NCI-H1417 (cell line): ENCODE measurements at regions not wholly inside any gene's neighbourhood (a gene's known extent, or its start where the extent isn't known, plus 50 kb on each side); places are given as distances from the start of the nearest gene placed in this dataset.
"Not testable (repeated sequence)": the region's sequence is repeated elsewhere in the genome, so short reads cannot be mapped to it uniquely, and the experiment has no call there.

ENCODE experiments used
- DNase-seq, 3 experiments: peaks; one replicate each; lab custom pipeline; 2025; lab: John Stamatoyannopoulos, UW

DNA sequence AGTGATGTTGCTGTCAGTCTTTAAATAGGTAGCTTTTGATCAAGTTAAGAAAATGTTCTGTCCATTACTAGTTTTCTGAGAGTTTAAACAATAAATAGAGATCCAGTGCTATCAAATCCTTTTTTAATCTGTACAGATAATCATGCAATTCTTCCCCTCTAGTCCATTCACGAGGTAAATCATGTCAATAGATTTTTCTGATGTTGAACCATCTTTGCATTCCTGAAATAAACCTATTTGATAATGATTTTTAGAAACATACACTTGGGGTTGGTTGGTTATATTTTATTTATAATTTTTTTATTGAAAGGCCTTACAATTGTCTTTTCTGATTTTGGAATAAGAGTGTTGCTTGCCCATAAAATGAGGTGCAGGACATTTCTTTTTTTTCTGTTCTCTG, 95.0 kb downstream of the FAM53A start:
- no peak for DNase-seq

GRCh38 chr4:1588306-1588705, 95.8 kb downstream of the FAM53A start:
- DNase-seq: no peak

DNA sequence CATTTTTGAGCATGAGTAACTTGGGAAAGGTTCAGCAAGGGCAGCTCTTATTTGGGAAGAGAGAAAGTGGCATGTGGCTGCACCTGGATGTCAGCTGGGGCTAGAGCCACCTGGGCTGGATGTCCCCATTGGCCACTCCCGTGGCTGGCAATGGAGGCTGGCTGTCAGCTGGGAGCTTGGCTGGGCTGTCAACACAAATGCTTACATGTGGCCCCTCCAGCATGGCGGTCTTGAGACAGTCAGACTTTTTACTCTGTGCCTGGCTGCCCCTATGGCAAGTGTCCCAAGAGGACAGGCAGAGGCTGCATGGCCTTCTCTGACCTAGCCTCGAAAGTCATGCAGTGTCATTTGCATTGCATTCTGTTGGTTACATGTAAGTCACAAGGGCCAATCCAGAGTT, 99.6 kb downstream of the FAM53A start:
- no peak for DNase-seq

DNA sequence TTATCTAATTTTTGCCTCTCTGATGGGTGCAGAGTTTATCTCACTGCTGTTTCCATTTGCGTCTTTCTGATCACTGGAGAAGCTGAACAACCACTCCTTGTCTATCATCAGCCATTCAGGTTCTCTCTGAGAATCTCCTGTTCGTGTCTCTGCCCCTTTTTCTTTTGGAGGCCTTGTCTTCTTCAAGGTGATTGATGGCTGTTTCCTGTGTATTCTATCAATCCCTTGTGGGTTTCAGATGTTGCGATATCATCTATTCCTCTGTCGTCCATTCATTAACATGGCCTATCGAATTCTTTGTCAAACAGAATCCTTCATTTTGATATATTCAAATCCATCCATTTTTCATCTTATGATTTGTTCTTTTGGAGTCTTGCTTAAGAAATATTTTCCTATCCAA, 100.3 kb downstream of the FAM53A start:
- DNase-seq: no peak

DNA sequence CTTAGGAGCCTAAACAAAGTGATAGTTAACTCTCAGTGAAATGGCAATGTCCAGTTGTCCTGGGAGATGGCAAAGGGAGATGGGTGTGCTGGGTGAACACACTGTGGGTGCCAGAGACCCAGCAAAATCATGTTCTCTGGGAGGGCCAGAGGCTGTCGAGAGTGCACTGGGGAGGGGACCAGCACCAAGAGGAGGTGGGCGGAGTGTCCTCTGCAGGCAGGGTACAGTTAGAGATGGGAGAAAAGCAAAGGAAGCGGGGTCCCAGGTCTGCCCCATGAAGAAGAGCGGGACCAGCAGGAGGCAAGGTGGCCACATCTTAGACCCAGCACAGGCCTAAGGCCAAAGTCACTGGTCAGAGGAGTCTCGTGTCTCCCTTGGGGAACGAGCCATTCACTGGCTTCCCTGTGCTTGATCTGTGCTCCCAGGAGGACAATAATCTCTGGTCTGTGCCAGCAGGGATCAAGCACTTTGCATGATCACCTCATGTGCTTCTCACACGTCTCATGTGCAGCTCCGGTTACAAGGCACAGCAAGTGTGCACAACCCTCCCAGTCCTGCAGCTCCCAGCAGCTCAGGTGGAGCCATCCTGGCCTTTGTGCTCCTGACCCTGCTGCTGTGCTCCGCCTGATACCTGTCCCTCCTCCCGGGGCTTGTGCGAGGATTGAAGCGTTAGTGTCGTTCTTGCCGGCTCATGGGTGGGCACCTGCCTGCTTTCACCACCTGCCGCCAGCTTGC, 100.9 kb downstream of the FAM53A start:
- DNase-seq: no peak

DNA sequence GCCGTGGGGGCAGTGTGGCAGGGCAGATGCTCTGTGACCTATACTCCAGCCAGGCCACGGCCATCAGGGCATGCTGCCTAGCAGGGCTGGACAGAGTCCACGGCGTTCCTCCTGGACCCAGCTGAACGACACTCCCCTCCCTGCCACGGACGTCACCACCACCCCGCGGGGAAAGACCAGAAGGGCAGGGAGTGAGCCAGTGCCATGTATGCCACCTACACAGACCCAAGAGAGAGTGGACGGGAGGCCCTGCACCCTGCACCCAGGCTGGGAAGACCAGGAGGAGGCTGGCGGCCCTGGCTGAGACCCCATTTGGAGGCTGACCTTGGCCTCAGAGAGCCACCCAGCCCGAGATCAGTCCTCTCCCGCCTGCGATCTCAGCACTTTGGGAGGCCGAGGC, 101.9 kb downstream of the FAM53A start:
- no peak for DNase-seq

DNA sequence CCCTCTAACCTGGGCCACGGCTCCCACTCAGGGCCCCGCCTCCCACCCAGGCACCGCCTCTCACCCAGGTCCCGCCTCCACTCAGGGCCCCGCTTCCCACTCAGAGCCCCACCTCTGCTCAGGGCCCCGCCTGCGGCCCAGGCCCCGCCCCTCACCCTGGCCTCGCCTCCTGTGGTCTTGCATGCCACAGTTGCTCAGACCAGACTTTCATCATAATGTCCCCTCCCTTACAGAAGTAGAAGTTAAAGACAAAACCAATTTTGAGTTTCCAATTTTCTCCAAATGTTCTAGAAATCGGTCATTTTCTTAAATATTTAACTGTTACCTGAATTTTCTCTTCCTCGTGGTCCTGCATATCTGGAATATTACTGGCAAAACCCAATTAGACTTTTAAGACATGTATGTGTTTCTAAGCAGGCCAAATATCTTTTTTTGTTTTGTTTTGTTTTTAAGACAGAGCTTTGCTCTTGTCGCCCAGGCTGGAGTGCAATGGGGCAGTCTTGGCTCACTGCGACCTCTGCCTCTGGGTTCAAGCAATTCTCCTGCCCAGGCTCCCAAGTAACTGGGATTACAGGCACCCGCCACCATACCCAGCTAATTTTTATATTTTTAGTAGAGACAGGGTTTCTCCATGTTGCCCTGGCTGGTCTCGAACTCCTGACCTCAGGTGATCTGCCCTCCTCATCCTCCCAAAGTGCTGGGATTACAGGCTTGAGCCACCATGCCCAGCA, 102.8 kb downstream of the FAM53A start:
- DNase-seq: not testable (repeated sequence)

DNA sequence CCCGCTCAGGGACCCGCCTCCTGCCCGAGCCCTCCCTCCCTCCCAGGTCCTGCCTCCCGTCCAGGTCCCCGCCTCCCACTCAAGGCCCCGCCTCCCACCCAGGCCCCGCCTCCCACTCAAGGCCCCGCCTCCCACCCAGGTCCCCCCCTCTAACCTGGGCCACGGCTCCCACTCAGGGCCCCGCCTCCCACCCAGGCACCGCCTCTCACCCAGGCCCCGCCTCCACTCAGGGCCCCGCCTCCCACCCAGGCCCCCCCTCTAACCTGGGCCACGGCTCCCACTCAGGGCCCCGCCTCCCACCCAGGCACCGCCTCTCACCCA, 103.5 kb downstream of the FAM53A start:
- DNase-seq: not testable (repeated sequence)

GRCh38 chr4:1579901-1580691, 104.0 kb downstream of the FAM53A start:
- DNase-seq: peak; percentile 7 to 38 (median 19)

DNA sequence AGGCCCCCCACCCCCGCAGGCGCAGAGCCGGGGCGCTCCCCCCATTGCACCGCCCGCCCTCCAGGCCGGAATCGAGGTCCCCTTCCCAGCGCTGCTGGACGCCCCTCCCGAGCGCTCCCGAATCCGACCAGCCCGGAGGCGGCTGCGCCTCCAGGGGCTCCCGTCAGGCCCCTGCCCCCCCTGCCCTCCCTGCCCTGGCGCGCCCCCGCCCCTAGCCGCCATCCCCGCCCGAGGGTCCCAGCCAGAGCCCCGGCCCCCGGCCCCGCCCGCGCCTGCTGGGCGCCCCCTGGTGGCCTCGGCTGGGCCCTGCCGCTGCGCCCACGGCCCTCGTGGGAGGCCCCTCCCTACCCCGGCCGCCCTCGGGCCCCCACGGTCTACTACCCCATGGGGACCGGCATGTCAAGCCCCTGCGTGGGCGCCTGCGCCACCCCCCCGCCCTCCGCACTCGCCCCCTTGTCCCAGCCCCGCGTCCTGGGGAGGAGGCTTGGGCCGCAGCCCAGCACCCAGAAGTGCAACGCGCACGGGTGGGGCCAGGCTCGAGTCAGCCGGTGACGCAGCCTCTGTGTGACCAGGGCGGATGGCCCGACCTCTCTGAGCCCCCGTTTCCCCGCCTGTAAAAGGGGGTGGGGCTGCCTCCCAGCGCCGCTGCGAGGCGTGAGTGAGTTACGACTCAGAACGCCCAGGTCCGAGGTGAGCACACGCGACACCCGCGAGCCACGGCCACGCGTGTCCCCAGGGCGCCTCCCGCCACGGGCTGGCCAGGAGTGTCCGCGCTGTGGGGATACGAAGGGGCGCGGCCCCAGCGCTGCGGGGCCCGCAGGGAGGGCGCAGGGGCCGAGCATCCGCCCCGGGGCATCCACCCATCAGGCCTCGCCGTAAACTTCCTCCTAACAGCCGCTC, 104.9 kb downstream of the FAM53A start:
- no peak for DNase-seq

DNA sequence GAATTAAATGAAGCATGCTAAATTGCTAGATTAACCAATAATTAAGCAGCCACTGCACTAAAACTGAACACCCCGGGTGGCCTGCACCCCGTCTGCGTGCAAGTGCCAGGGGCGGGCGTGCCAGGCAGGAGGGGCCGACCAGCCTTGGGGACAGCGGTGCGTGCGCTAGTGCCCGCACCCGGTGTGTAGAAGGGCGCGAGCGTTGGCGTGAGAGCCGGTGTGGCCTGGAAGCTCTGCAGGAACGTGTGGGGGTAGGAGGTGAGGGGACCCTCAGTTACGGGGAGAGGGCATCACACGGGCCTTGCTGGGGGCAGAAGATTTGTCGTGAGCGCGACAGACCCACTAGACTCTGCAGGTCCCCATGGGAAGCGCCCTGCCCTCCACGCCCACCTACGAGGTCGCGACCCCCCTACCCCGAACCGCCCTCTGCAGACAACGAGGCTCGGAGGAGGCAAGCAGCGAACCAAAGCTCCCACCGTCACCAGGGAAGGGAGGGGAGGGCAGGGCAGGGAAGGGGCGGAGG, 105.8 kb downstream of the FAM53A start:
- peak in 2 of 3 experiments; percentile 43 to 53 for DNase-seq

DNA sequence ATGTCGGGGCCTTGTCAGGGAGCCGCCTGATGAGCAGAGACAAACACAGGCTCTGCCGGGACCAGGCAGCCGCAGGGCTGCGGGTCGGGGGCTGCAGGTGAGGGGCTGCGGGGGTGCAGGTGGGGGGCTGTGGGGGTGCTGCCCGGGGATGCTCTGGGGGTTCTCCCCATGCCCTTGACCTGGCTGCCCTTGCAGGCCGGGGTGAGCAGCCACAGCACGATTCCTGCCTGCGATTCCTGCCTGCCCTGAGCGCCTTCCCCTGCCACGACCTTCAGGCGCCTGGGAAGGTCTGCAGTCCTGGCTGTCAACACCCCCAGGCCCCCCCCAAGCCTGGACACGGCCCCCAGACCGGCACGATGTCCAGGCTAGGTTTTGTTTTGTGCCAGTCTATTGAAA, 106.3 kb downstream of the FAM53A start:
- peak in 1 of 3 experiments; percentile 43 for DNase-seq

DNA sequence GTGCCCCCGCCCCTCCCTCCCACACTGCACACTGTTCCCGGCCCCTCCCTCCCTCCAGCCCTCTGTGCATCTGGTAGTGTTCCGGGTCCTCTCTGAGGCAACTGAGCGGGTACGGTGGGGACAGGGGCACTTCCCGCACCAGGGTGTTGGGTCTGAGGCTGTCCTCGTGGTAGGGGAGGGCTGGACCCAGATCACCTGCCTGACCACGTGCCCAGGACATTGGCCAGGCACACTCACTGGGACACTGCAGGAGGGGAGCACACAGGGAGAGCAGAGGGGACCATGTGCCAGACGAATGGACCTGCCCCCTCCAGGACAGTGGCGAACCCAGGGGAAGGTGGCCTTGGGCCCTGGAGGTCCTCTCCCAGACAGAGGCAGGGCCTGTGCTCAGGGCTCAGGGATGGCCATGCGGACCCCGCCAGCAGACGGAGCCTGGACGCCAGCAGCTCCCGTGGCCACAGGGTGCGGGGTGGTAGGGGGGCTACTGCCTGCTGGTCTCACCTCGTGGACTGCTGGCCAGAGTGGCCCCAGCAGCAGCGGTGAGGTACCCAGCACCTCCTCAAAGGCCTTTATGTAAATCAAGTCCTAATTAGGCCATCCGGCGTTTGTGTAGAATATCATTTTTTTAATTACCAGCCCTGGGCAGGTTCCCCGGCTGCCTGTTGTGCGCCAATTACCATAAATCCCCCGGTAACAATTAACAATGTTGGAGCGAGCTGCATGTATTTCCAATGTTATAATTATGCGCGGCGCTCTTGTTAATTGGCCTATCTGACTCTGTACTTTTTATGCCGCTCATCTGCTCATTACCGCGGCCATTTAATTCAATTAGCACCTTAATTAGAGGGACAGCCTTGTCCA, 106.9 kb downstream of the FAM53A start:
- peak in 2 of 3 experiments; percentile 33 to 66 for DNase-seq

DNA sequence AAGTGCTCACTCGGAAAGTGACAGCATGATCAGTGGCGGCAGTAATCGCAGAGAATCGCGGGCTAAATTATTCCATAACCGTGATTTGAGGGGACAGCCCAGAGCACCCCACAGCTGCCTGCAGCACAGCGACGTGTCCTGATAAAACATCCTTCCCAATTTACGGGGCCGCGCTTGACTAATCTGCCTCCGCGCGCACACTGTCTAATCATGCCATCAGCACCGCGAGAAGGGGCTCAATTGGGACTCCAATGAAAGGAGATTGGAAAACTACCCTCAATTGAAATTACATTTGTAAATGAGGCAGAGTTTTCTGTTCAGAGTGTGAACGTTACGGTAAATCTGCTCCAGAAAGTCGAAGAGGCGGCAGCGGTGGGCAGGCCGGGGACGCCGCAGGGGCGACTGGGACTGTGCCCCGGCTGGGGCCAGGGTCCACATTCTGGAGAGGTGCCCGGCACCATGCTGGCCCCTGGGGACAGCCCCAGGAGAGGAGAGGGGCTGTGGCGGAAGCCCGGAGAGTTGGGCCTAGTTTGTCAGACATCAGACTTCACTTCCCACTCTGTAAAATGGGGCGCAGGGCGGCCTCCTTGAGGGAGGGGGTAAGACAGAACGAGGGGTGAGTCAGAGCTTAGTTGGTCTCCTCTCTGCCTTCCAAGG, 107.7 kb downstream of the FAM53A start:
- no peak for DNase-seq

DNA sequence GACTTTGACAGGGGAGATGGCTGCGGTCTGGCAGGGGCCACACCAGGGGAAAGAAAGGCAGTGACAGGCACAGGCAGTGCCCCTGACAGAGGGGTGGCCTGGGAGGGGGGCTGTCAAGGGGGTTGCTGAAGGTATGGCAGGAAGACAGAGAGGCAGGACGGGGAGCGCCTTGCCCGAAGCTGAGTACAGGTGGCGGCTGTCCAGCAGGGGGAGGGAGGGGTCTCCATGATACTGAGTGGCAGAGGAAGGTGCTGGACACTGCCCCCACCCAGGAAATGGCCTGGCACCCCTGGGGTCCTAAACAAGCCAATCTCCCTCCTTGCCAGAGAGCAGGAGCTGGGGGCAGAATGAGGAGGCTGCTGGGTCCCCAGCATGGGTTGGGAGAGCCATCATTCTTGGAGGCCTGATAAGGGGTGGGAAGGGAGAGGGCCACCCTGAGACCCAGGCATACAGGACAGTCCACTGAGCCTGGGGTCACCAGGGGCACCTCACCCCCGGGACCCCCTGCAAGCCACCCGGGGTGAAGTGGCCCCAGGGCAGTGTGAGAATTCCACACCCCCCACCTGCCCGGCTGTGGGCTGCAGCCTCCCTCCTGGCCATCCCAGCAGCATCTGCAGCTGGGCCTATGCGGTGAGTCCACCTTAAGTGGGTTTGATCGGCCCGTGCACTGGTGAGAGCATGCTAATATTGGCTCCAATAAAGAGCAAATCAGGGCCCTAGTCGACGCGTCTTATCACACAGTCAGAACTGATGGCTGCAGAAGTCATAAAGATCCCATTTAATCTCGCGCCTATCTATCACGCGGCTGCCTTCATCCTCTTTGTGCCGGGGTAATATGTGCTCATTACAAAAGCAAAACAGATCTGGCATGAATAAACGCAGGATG, 108.5 kb downstream of the FAM53A start:
- no peak for DNase-seq

GRCh38 chr4:1574601-1575417, 109.3 kb downstream of the FAM53A start:
- no peak for DNase-seq

- DNase-seq: no peak
Observed at GRCh38 chr4:1573830-1574459, 110.2 kb downstream of the FAM53A start.
